ENCODE measurements at regions not wholly inside any gene's neighbourhood (a gene's known extent, or its start where the extent isn't known, plus 50 kb on each side); places are given as distances from the start of the nearest gene placed in this dataset.
A peak's percentile ranks its signal among the peaks of the same experiment; 100 is the strongest.
"Not testable (repeated sequence)": the region's sequence is repeated elsewhere in the genome, so short reads cannot be mapped to it uniquely, and the experiment has no call there.

- TF ChIP-seq, protein P1, sequence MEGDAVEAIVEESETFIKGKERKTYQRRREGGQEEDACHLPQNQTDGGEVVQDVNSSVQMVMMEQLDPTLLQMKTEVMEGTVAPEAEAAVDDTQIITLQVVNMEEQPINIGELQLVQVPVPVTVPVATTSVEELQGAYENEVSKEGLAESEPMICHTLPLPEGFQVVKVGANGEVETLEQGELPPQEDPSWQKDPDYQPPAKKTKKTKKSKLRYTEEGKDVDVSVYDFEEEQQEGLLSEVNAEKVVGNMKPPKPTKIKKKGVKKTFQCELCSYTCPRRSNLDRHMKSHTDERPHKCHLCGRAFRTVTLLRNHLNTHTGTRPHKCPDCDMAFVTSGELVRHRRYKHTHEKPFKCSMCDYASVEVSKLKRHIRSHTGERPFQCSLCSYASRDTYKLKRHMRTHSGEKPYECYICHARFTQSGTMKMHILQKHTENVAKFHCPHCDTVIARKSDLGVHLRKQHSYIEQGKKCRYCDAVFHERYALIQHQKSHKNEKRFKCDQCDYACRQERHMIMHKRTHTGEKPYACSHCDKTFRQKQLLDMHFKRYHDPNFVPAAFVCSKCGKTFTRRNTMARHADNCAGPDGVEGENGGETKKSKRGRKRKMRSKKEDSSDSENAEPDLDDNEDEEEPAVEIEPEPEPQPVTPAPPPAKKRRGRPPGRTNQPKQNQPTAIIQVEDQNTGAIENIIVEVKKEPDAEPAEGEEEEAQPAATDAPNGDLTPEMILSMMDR (IDR thresholded peaks at IDR 0.05; ENCODE audit: control insufficient read depth, extremely low read depth, insufficient read depth), result no peak
- no peak overlapping the region for H3K4me3 ChIP-seq (ENCODE audit: low read depth, low read length)
- no peak for DNase-seq (ENCODE audit: low read depth)
These were observed 147.5 kb downstream of the CAVIN4 start for GRCh38 chr9:100725371-100725770.

DNA sequence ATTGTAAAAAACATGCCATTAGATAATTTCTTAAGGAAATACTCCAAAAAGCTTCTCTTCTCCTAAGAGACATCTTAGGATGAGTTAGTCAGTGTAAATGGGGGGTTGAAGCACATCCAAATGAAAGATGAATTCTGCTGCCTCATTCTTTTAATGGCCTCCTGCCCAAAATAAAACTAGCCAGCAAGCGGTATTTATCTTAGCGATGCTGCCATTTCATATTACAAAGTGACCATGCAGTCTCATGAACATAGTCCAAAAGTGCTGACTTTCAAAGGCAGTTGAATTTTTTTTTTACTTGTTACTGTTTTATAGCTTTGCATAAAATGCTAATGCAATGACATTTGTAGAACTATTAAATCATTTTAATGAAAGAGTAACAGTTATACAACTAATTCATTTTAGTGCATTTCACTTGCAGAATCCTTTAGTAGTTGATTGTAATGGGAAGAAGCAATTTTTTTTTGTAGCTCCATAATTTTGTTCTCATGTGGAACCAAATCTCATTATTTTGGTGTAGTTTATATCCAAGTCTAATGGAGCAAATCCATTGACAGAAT is 151.5 kb downstream of the CAVIN4 start:
- H3K4me3 ChIP-seq (ENCODE audit: low read depth, low read length), result no peak overlapping the region
- peak; percentile 62 for DNase-seq (ENCODE audit: low read depth)
- TF ChIP-seq, protein P1 (IDR thresholded peaks at IDR 0.05; ENCODE audit: control insufficient read depth, extremely low read depth, insufficient read depth), result no peak

- DNase-seq (ENCODE audit: low read depth), result no peak
- H3K4me3 ChIP-seq (ENCODE audit: low read depth, low read length), result no peak overlapping the region
- TF ChIP-seq, protein P1 (IDR thresholded peaks at IDR 0.05; ENCODE audit: control insufficient read depth, extremely low read depth, insufficient read depth), result no peak
These were observed 152.2 kb downstream of the CAVIN4 start for GRCh38 chr9:100730086-100730485.

DNA sequence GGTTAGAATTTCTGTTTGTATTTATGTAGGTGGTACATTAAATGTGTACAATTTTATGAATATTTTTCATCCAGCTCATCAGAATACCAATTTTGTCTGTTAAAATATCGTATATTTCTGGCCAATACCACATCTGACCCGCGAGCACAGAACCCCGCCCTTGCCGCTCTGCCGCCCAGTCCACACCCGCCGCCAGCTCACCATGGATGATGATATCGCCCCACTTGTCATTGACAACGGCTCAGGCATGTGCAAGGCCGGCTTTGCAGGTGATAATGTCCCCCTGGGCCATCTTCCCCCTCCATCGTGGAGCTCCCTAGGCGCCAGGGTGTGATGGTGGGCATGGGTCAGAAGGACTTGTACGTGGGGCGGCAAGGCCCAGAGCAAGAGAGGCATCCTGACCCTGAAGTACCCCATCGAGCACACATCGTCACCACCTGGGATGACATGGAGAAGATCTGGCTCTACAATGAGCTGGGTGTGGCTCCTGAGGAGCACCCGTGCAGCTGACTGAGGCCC is 153.2 kb downstream of the CAVIN4 start:
- TF ChIP-seq, protein P1 (IDR thresholded peaks at IDR 0.05; ENCODE audit: control insufficient read depth, extremely low read depth, insufficient read depth), result no peak
- no peak for DNase-seq (ENCODE audit: low read depth)
- H3K4me3 ChIP-seq (ENCODE audit: low read depth, low read length), result no peak overlapping the region

- TF ChIP-seq, protein P1 (IDR thresholded peaks at IDR 0.05; ENCODE audit: control insufficient read depth, extremely low read depth, insufficient read depth), result no peak
- H3K4me3 ChIP-seq (ENCODE audit: low read depth, low read length), result no peak overlapping the region
- DNase-seq (ENCODE audit: low read depth), result no peak
These were observed 153.7 kb downstream of the CAVIN4 start for GRCh38 chr9:100731557-100731956.

DNA sequence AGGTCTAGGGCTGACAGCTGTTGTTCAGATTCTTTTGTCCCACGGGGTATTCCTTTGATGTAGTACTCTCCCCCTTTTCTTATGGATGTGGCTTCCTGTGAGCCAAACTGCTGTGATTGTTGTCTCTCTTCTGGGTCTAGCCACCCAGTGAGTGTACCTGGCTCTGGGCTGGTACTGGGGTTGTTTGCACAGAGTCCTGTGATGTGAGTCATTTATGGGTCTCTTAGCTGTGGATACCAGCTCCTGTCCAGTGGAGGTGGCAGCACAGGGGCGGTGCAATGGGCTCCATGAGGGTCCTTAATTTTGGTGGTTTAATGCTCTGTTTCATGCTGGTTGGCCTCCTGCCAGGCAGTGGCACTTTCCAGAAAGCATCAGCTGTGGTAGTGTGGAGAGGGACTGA is 161.3 kb downstream of the CAVIN4 start:
- H3K4me3 ChIP-seq (ENCODE audit: low read depth, low read length), result no peak overlapping the region
- TF ChIP-seq, protein P1 (IDR thresholded peaks at IDR 0.05; ENCODE audit: control insufficient read depth, extremely low read depth, insufficient read depth), result no peak
- no peak for DNase-seq (ENCODE audit: low read depth)

DNA sequence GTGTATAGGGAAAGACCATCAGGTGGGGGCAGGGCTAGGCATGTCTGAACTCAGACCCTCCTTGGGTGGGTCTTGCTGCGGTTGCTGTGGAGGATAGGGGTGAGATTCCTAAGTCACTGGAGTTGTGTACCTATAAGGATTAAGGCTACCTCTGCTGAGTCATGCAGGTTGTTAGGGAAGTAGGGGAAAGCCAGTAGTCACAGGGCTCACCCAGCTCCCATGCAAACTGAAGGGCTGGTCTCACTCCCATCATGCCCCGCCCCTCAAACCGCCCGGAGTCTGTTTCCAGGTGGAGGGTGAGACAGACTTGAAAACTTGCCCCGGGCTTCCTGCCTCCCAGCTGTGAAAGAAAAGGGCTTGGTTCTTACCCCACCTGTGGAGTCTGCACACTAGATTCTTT is 161.8 kb downstream of the CAVIN4 start:
- no peak for DNase-seq (ENCODE audit: low read depth)
- TF ChIP-seq, protein P1 (IDR thresholded peaks at IDR 0.05; ENCODE audit: control insufficient read depth, extremely low read depth, insufficient read depth), result no peak
- no peak overlapping the region for H3K4me3 ChIP-seq (ENCODE audit: low read depth, low read length)

- not testable (repeated sequence) for DNase-seq (ENCODE audit: low read depth)
These were observed 171.1 kb downstream of the CAVIN4 start for GRCh38 chr9:100748930-100749329.

More at GRCh38 chr9:100748930-100749329, 171.1 kb downstream of the CAVIN4 start:
- H3K4me3 ChIP-seq (ENCODE audit: low read depth, low read length), result not testable (repeated sequence)

All from LNCaP clone FGC (cell line).